ENCODE measurements at regions not wholly inside any gene's neighbourhood (a gene's known extent, or its start where the extent isn't known, plus 50 kb on each side); places are given as distances from the start of the nearest gene placed in this dataset.

DNA sequence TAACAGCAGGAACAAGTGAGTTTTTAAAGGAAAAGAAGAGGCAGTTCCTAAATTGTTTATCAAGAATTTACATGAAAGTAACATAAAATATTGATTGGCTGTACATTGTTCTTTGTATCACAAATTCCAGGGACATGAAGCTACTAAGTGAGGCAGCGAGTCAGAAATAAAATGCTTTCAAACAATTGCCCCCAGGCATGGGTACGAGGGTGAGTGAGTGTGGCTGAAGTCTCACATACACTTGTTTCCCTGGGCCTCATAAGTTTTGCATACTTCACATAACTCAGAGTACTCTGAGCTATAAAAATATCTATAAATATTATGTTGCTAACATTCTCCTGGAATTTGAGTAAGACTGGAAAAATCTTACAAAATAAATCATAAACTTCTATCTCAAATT, 511.6 kb upstream of the PRKX start:
- TF ChIP-seq, protein P1, sequence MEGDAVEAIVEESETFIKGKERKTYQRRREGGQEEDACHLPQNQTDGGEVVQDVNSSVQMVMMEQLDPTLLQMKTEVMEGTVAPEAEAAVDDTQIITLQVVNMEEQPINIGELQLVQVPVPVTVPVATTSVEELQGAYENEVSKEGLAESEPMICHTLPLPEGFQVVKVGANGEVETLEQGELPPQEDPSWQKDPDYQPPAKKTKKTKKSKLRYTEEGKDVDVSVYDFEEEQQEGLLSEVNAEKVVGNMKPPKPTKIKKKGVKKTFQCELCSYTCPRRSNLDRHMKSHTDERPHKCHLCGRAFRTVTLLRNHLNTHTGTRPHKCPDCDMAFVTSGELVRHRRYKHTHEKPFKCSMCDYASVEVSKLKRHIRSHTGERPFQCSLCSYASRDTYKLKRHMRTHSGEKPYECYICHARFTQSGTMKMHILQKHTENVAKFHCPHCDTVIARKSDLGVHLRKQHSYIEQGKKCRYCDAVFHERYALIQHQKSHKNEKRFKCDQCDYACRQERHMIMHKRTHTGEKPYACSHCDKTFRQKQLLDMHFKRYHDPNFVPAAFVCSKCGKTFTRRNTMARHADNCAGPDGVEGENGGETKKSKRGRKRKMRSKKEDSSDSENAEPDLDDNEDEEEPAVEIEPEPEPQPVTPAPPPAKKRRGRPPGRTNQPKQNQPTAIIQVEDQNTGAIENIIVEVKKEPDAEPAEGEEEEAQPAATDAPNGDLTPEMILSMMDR (IDR thresholded peaks at IDR 0.05), result no peak
- TF ChIP-seq POLR2A (IDR thresholded peaks at IDR 0.05), result no peak

All from uterus (tissue), 2 donors.